Endothelial cell of umbilical vein (primary cell): ENCODE measurements at regions not wholly inside any gene's neighbourhood (a gene's known extent, or its start where the extent isn't known, plus 50 kb on each side); places are given as distances from the start of the nearest gene placed in this dataset.

Experiments
- BruUV-seq: library from RNA; stranded (reverse); fragments of 400-500 nt; replicated peaks from 2 replicates; lab custom pipeline; 2021; lab: Mats Ljungman, UMichigan
- CTCF ChIA-PET: fragments of 300-600, 350-600 bp; sonication (Branson Sonifier 250); formaldehyde crosslinking; loops from one replicate; lab custom pipeline; 2021; ENCODE audit warnings: antibody characterized with exemption, inconsistent platforms; lab: Charles Lee
- POLR2A ChIA-PET: fragments of 300-600, 350-600 bp; sonication (Branson Sonifier 250); formaldehyde crosslinking; loops from one replicate; lab custom pipeline; 2021; ENCODE audit warnings: antibody characterized with exemption, inconsistent platforms; lab: Charles Lee
- DNase-seq: peaks from one replicate; pipeline ENCODE4 v3.0.0-alpha.2; 2011; ENCODE audit warnings: low read depth, low spot score
- FAIRE-seq: peaks from 2 replicates; lab custom pipeline; 2011; peaks lifted over from hg19 to GRCh38; lab: Jason Lieb, UNC
- H2AFZ ChIP-seq: 2 replicates; pipeline ENCODE4 v1.6.0; 2012; ENCODE audit warnings: low read depth, low read length, control low read depth, inconsistent platforms
- H3K27ac ChIP-seq: 2 replicates; pipeline ENCODE4 v1.5.1; 2011; ENCODE audit warnings: low read depth, mild to moderate bottlenecking, control low read depth, low read length, moderate library complexity; ENCODE audit not compliant: insufficient read depth
- H3K27me3 ChIP-seq, 2 experiments: 2 replicates each; pipeline versions ENCODE4 v1.6.0 to v1.6.1; 2011; ENCODE audit warnings: low read length in 2 of 2, mixed read lengths in 1 of 2; ENCODE audit not compliant: control insufficient read depth in 2 of 2, insufficient read depth in 2 of 2
- H3K36me3 ChIP-seq, 2 experiments: 2 replicates in 1 of 2; 3 replicates in 1 of 2; pipeline ENCODE4 v1.5.1; 2011; ENCODE audit warnings: low read length in 2 of 2, mild to moderate bottlenecking in 1 of 2, moderate library complexity in 1 of 2; ENCODE audit not compliant: control insufficient read depth in 2 of 2, insufficient read depth in 2 of 2; ENCODE audit errors: extremely low read depth in 1 of 2
- H3K4me1 ChIP-seq: 3 replicates; pipeline ENCODE4 v1.5.1; 2011; ENCODE audit warnings: mild to moderate bottlenecking, low read length; ENCODE audit not compliant: control insufficient read depth, insufficient read depth; ENCODE audit errors: extremely low read depth
- H3K4me2 ChIP-seq: 2 replicates; pipeline ENCODE4 v1.6.1; 2011; ENCODE audit warnings: low read length, control low read depth, mixed read lengths; ENCODE audit not compliant: insufficient read depth
- H3K4me3 ChIP-seq, 3 experiments: fragments of 200-600 bp in 1 of 3; sonication (generic), shearing (Covaris generic) in 1 of 3; replicated peaks in 1 of 3; 2 replicates each; pipeline ENCODE4 v1.5.1; 2011 to 2016; ENCODE audit warnings: control low read depth in 3 of 3, low read length in 3 of 3, mild to moderate bottlenecking in 2 of 3, inconsistent platforms in 1 of 3, low read depth in 1 of 3, moderate library complexity in 1 of 3; ENCODE audit not compliant: insufficient read depth in 1 of 3
- H3K79me2 ChIP-seq: 2 replicates; pipeline ENCODE4 v1.6.0; 2012; ENCODE audit warnings: low read length, inconsistent platforms; ENCODE audit not compliant: control insufficient read depth, insufficient read depth
- H3K9ac ChIP-seq: replicated peaks from 2 replicates; pipeline ENCODE3; 2011; ENCODE audit warnings: low read length, control low read depth; ENCODE audit not compliant: insufficient read depth; ENCODE audit errors: extremely low read depth
- H3K9me1 ChIP-seq: replicated peaks from 3 replicates; pipeline ENCODE4 v1.6.0; 2011; ENCODE audit warnings: mild to moderate bottlenecking, low read length; ENCODE audit not compliant: control insufficient read depth, insufficient read depth; ENCODE audit errors: extremely low read depth
- H3K9me3 ChIP-seq: replicated peaks from 2 replicates; pipeline ENCODE4 v1.5.1; 2012; ENCODE audit warnings: low read length, inconsistent platforms; ENCODE audit not compliant: control insufficient read depth, insufficient read depth
- H4K20me1 ChIP-seq: replicated peaks from 2 replicates; pipeline ENCODE3; 2011; ENCODE audit warnings: mild to moderate bottlenecking, low read length; ENCODE audit not compliant: control insufficient read depth, insufficient read depth; ENCODE audit errors: extremely low read depth
- EZH2 ChIP-seq: IDR thresholded peaks from 2 replicates; pipeline ENCODE4 v1.6.1; 2012; ENCODE audit warnings: borderline replicate concordance, low read depth, mild to moderate bottlenecking, moderate library complexity, low read length, inconsistent platforms; ENCODE audit not compliant: severe bottlenecking
- FOS ChIP-seq: IDR thresholded peaks from 2 replicates; pipeline ENCODE4 v1.6.1; 2011; ENCODE audit warnings: mild to moderate bottlenecking, low read length, moderate library complexity, borderline replicate concordance; ENCODE audit not compliant: insufficient read depth
- GATA2 ChIP-seq: IDR thresholded peaks from 2 replicates; pipeline ENCODE4 v1.7.0; 2011; ENCODE audit warnings: low read depth, mild to moderate bottlenecking, moderate library complexity, mixed read lengths, low read length; ENCODE audit not compliant: insufficient read length, insufficient read depth
- JUN ChIP-seq: IDR thresholded peaks from 2 replicates; pipeline ENCODE4 v1.6.1; 2011; ENCODE audit warnings: borderline replicate concordance, low read depth; ENCODE audit not compliant: insufficient read length, insufficient read depth
- POLR2AphosphoS5 ChIP-seq: IDR thresholded peaks from 2 replicates; pipeline ENCODE4 v1.6.1; 2012; ENCODE audit warnings: low read depth, mild to moderate bottlenecking, control low read depth, low read length, moderate library complexity; ENCODE audit not compliant: insufficient read depth
- dilution Hi-C: fragments of 300-500 bp; cut with MboI; formaldehyde crosslinking; loops from one replicate; pipeline ENCODE4 v1.15.0; 2019; ENCODE audit warnings: low sequenced_read_pairs; ENCODE audit not compliant: extremely low pct_ligation_motif_present
- intact Hi-C: fragments of 100-400 bp; cut with micrococcal nuclease; formaldehyde crosslinking; loops from one replicate; pipeline ENCODE4 v1.10.0; 2022
- TF ChIP-seq, protein P1 (sequence below), 2 donors: IDR thresholded peaks; 1 replicate in 1 of 2; 2 replicates in 1 of 2; pipeline ENCODE4 v1.5.1; 2011; ENCODE audit warnings: low read length in 2 of 2, mild to moderate bottlenecking in 2 of 2, moderate library complexity in 2 of 2, control low read depth in 1 of 2, inconsistent platforms in 1 of 2, low read depth in 1 of 2; ENCODE audit not compliant: insufficient read depth in 1 of 2; ENCODE audit errors: extremely low read depth in 1 of 2
- TF ChIP-seq, protein P2 (sequence below): IDR thresholded peaks from 2 replicates; pipeline ENCODE4 v1.6.1; 2011; ENCODE audit not compliant: insufficient read depth, insufficient read length

DNA sequence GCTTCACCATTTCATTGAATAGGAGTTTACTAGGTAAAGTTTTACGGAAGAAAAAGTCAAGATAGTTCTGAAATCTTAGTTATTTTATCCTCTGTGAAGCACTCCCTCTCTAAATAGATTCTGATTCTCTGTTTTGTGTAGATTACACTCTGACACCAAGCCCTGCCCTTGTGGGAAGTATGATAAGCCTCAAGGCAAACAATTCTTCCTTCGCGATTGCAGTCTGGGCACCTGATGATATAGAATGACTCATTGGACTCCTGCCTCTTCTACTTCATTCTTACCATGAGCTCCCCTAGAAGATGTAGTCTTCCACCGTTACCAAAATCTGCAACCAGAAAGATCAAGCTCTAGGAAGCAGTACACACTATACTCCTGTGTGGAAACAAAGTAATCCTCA is 626.9 kb upstream of the PTGER4 start:
- CTCF ChIA-PET: interaction anchor here (1.1 to 1.3 kb wide), 2 partner anchors 28 to 451 kb away, joined by 3 read pairs; no protein-coding TSS in a partner anchor
- dilution Hi-C loops: no loop called here
- peaks cover 7% of the 10 kb centered on the region for H3K4me1 ChIP-seq
- H2AFZ ChIP-seq: peak overlapping the region; percentile 25
- BruUV-seq: no TSS peak
- POLR2A ChIA-PET: no interaction called here
- no peaks in the 10 kb centered on the region for H3K36me3 ChIP-seq
- no peaks in the 10 kb centered on the region for H3K79me2 ChIP-seq
- no peak overlapping the region for H3K27ac ChIP-seq
- no peak overlapping the region for H3K4me3 ChIP-seq
- intact Hi-C loops: no loop called here
- no peaks in the 10 kb centered on the region for H3K9me3 ChIP-seq
- no peaks in the 10 kb centered on the region for H4K20me1 ChIP-seq
- H3K27me3 ChIP-seq: no peaks in the 10 kb centered on the region
- FAIRE-seq: peak; percentile 63
- TF ChIP-seq, protein P1, sequence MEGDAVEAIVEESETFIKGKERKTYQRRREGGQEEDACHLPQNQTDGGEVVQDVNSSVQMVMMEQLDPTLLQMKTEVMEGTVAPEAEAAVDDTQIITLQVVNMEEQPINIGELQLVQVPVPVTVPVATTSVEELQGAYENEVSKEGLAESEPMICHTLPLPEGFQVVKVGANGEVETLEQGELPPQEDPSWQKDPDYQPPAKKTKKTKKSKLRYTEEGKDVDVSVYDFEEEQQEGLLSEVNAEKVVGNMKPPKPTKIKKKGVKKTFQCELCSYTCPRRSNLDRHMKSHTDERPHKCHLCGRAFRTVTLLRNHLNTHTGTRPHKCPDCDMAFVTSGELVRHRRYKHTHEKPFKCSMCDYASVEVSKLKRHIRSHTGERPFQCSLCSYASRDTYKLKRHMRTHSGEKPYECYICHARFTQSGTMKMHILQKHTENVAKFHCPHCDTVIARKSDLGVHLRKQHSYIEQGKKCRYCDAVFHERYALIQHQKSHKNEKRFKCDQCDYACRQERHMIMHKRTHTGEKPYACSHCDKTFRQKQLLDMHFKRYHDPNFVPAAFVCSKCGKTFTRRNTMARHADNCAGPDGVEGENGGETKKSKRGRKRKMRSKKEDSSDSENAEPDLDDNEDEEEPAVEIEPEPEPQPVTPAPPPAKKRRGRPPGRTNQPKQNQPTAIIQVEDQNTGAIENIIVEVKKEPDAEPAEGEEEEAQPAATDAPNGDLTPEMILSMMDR (IDR thresholded peaks at IDR 0.05; ENCODE audit: extremely low read depth in 1 of 2, insufficient read depth in 1 of 2, low read depth in 1 of 2, low read length in 2 of 2): no peak
- peak; percentile 84 for TF ChIP-seq GATA2
- TF ChIP-seq FOS: peak; percentile 64
- peak; percentile 65 for TF ChIP-seq JUN
- TF ChIP-seq POLR2AphosphoS5: peak; percentile 51
- no peak for TF ChIP-seq EZH2
- TF ChIP-seq, protein P2, sequence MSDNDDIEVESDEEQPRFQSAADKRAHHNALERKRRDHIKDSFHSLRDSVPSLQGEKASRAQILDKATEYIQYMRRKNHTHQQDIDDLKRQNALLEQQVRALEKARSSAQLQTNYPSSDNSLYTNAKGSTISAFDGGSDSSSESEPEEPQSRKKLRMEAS: no peak
- DNase-seq: peak; percentile 90
- H3K9ac ChIP-seq: no peak overlapping the region
- H3K4me2 ChIP-seq: no peak overlapping the region
- H3K9me1 ChIP-seq: no peaks in the 10 kb centered on the region
